Stimulated activated CD8-positive, alpha-beta memory T cell treated with anti-CD3 and anti-CD28 coated beads, Interleukin-15, amount 100 ng/mL, for 1 hour (primary cell): ENCODE measurements at regions not wholly inside any gene's neighbourhood (a gene's known extent, or its start where the extent isn't known, plus 50 kb on each side); places are given as distances from the start of the nearest gene placed in this dataset.
"Not testable (repeated sequence)": the region's sequence is repeated elsewhere in the genome, so short reads cannot be mapped to it uniquely, and the experiment has no call there.

Source experiments
- DNase-seq: peaks from one replicate; pipeline ENCODE4 v3.0.0-alpha.2; 2020; ENCODE audit warnings: low read depth

GRCh38 chr17:77619851-77620250 is 338.7 kb upstream of the TNRC6C start:
- no peak for DNase-seq

DNA sequence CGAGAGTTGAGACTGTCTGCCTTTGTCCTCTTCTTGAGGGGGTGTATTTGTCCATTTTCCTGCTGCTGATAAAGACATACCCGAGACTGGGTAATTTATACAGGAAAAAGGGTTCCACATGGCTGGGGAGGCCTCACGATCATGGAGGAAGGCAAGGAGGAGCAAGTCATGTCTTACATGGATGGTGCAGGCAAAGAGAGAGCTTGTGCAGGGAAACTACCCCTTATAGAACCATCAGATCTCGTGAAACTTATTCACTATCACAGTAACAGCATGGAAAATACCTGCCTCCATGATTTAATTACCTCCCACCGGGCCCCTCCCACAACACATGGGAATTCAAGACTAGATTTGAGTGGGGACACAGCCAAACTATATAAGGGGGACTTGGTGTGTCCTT is 338.2 kb upstream of the TNRC6C start:
- DNase-seq: no peak

DNA sequence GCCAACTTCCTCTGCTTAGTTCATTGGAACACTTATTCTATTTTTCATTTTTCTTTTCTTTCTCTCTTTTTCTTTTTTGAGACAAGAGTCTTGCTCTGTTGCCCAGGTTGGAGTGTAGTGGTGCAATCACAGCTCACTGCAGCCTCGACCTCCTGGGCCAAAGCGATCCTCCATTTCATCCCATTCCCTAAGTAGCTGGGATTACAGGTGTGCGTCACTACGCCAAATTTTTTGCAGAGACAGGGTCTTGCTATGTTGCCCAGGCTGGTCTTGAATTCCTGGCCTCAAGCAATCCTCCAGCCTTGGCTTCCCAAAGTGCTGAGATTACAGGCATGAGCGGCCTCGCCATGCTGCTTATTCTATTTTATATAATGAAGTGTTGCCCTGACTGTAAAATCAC is 336.4 kb upstream of the TNRC6C start:
- DNase-seq: not testable (repeated sequence)

GRCh38 chr17:77622647-77623046 is 335.9 kb upstream of the TNRC6C start:
- no peak for DNase-seq

GRCh38 chr17:77623321-77623720 is 335.2 kb upstream of the TNRC6C start:
- not testable (repeated sequence) for DNase-seq

GRCh38 chr17:77628035-77628434 is 330.5 kb upstream of the TNRC6C start:
- DNase-seq: no peak

DNA sequence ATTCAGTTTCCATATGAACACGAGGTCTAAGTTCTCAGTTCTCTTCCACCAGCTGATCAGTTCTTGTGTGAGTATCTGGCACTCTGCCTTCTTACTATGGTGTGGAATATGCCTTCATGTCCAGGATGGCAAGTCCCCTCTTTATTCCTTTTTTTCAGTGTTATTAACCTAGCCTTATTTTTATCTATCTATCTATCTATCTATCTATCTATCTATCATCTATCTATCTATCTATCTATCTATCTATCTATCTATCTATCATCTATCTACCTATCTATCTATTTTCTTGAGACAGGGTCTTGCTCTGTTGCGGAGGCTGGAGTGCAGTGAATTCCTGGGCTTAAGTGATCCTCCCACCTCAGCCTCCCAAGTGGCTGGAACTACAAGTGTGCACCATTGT is 329.2 kb upstream of the TNRC6C start:
- DNase-seq: not testable (repeated sequence)

DNA sequence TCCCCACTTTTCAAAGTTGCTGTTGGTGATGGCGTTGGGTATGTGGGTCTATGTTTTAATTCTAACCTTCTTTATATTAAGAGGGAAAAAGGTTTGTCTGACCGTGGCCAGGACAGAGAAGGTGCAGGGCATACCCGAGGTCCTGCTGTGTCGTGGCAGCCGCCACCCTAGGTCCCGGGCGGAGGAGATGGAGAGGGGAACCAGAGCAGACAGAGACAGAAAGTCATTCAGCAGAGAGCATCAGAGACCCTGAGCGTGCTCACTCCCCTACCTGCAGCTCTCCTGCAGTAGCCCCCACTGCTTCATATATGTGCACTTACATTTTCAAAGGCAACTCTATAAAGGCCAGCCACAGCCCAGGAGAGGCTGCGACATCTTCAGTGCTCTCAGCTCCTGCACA is 327.2 kb upstream of the TNRC6C start:
- DNase-seq: no peak

GRCh38 chr17:77632619-77633018 is 325.9 kb upstream of the TNRC6C start:
- no peak for DNase-seq

DNA sequence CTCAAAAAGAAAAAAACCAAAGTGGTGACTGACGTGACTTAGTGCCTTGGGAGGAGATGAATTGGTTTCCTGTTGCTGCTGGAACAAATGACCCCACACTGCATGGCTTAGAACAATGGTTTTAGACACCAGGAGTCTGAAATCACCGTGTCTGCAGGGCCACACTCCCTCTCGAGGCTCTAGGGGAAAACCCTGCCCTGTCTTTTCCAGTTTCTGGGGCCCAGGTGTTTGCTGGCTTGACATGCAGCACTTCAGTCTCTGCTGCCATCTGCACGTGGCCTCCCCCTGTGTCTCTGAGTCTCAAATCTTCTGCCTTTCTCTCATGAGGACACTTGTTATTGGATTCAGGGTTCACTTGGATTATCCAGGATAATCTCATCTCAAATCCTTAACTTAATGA is 323.8 kb upstream of the TNRC6C start:
- no peak for DNase-seq

GRCh38 chr17:77635176-77635575 is 323.3 kb upstream of the TNRC6C start:
- DNase-seq: no peak

DNA sequence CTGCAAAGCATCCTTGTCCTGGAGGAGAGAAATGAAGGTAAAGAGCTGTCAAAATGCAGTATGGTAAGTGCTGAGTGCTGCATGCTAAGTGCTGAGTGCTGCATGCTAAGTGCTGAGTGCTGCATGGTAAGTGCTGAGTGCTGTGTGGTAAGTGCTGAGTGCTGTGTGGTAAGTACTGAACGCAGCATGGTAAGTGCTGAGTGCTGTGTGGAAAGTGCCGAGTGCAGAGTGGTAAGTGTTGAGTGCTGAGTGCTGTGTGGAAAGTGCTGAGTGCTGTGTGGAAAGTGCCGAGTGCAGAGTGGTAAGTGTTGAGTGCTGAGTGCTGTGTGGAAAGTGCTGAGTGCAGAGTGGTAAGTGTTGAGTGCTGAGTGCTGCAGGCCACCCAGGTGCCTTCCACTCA is 322.7 kb upstream of the TNRC6C start:
- not testable (repeated sequence) for DNase-seq

DNA sequence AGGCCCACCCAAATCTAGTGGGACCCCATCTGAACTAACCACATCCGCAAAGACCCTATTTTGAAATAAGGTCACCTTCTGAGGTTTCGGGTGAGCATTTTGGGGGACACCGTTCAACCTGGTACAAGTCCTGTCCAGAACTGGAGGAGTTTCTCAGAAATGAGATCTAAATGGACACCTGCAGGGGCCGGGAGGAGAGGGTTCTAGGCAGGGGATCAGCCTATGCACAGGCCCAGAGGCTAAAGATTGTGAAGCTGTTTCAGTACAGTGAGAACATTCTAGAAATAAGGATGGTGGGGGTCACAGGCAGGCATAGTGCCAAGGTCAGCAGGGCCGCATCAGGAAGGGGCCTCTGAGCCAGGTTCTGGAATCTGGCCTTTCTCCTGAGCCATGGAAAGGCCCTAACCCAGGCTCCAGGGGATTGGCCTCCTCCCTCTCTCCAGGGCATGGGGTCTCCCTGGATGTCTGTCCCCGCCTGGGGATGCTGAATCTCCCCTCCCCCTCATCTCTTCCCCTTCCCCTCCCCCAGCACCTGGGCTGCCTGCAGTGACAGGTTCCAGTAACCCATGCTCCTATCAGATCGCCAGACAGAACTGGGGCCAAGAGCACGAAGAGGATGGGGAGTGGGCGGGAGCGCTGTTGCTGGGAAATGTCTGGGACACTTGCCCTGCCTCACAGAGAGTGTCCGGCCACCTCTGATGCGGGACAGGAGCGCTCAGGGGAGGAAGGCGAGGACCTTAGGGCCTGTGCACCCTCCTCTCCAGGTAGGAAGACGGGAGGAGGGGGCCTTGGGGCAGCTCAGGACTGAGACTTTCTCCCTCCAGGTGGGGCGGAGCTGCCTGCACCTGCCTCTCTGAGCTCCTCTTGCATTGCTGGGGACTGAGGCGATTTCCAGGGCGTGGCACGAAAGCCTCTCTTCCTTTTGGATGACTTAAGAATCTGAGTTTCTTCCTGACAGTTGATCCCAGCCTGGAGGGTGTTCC is 321.4 kb upstream of the TNRC6C start:
- no peak for DNase-seq

GRCh38 chr17:77637818-77638575 is 320.5 kb upstream of the TNRC6C start:
- DNase-seq: no peak

DNA sequence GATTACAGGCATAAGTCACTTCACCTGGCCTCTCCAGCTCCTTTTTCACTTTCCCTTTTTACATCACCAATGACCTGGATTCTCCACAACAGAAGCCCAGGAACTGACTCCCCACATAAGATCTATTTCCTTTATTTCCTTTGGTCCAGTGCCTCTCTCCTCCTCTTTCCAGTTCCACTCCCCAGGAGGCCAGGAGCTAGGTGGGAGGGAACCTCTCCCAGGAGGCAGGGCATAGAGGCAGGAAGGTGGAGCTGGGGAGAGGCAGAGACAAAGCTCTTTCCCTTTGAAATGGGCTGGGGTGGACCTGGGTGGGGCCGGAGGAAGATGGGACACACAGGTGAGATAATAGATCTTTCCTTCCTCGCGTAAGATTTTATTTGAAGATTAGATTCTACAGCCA is 318.3 kb upstream of the TNRC6C start:
- no peak for DNase-seq

DNA sequence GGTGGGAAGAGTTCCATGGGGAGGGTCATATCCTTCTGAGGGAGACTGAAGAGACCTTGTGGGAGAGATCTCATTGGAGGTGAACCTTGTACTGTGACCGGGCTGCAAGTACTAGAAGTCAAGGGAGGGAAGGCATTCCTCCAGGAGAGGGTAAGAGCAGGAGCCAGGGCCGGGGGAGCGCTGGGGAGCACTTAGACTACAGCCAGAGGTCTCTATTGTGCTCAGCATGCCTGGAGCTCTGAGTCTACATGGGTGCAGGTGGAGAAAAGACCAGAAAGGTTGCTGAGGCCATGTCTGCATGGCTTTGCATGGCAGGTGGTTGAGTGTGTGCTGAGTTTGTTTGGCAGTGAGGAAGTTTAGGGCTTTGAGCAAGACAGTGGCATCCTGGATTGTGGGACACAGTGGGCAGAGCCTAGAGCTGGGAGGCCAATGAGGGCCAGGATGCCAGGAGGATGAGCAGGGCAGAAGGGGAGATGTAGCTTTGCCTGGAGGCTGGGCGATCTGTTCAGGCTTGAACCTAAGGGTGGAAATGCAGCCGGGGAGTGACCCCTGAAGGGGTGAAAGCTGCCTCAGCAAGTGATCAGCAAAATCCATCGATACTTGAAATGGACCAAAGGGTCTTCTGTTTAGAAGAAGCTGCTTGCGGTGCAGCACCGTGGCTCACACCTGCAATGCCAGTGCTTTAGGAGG is 317.4 kb upstream of the TNRC6C start:
- DNase-seq: no peak

DNA sequence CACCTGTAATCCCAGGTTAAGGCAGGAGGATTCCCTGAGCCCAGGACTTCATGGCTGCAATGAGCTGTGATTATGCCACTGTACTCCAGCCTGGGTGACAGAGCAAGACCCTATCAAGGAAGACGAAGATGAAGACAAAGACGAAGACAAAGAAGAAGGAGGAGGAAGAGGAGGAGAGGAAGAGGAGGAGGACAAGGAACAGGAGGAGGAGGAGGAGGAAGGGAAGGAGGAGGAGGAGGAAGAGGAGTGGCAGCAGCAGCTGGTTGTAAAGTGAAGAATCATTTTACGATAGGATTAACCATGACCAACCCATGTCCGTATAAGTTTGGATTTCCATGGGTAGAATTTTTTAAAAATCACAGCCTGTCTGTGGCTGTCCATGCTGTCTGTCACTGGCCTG is 316.8 kb upstream of the TNRC6C start:
- no peak for DNase-seq

DNA sequence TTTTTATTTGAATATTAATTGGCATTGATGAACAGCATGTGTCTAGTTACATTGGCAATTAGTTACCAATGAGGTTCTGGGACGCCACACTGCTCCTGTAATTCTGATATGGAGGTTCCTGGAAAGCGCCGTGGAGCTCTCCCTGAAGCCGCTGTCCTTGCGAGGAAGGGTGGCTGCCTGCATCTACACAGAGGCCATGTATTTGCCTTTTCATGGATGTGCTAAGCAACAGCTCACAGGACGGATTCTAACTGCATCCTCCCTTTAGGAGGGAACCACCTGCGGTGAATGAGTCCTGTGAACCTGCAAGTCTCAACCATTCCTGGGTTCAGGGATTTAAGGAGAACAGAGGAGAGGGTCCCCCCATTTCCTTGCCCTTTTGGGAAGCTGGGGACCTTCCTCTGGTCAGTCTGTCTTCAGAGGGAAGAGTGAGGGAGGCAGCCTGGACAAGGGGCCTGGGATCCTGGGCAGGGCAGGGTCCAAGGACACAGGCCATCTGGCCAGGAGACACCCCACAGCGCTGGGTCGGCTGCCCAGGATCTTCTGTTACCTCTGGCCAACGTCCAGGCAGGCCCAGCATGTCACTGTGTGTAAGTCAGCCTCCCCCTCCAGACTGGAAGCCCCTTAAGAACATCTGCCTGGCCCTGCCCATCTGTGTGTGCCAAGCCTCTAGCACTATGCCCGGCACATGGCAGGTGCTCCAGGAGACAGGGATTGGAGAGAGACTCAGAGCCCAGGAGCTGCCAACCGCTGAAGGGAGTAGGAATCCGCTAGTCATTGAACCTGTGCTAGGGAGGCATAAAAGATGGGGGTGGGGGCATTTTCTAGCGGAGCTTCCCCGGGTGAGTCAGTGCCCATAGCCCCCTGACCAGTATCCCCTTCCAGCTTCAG is 314.1 kb upstream of the TNRC6C start:
- DNase-seq: no peak

- peak; percentile 37 for DNase-seq
These were observed 313.1 kb upstream of the TNRC6C start for GRCh38 chr17:77645072-77646045.

- DNase-seq: no peak
These were observed 312.5 kb upstream of the TNRC6C start for GRCh38 chr17:77646046-77646430.
